Sigmoid colon (tissue), 6 donors: ENCODE measurements at regions not wholly inside any gene's neighbourhood (a gene's known extent, or its start where the extent isn't known, plus 50 kb on each side); places are given as distances from the start of the nearest gene placed in this dataset.

Experiments used
- DNase-seq: peaks from one replicate; pipeline ENCODE4 v3.0.0-alpha.2; 2019
- H3K27ac ChIP-seq, 4 donors: fragments of 200-600 bp; sonication (generic); one replicate each; pipeline ENCODE4 v1.5.1; 2016 to 2019; ENCODE audit warnings: mild to moderate bottlenecking in 1 of 4
- H3K27me3 ChIP-seq, 3 donors: fragments of 200-600 bp; sonication (generic); one replicate each; pipeline ENCODE4 v1.5.1; 2019; ENCODE audit warnings: mild to moderate bottlenecking in 1 of 3
- H3K36me3 ChIP-seq, 4 donors: fragments of 200-600 bp; sonication (generic); one replicate each; pipeline ENCODE4 v1.5.1; 2016 to 2019
- H3K4me1 ChIP-seq, 4 donors: fragments of 200-600 bp; sonication (generic); one replicate each; pipeline ENCODE4 v1.5.1; 2017 to 2019
- H3K4me3 ChIP-seq, 4 donors: fragments of 200-600 bp; sonication (generic); one replicate each; pipeline ENCODE4 v1.5.1; 2017 to 2019; ENCODE audit warnings: mild to moderate bottlenecking in 2 of 4, moderate library complexity in 1 of 4
- H3K9me3 ChIP-seq, 4 donors: fragments of 200-600 bp in 3 of 4; sonication (generic) in 3 of 4; one replicate each; pipeline versions ENCODE4 v1.5.1 to v1.6.1; 2013 to 2019
- CTCF ChIP-seq, 4 experiments: fragments of 450-650 bp in 3 of 4; fragments of 200-600 bp in 1 of 4; IDR thresholded peaks; one replicate each; pipeline ENCODE4 v1.5.1; 2016 to 2019; ENCODE audit warnings: antibody characterized with exemption in 4 of 4, mild to moderate bottlenecking in 3 of 4, moderate library complexity in 2 of 4
- EP300 ChIP-seq, 4 donors: sonication (generic); formaldehyde crosslinking; IDR thresholded peaks; one replicate each; pipeline ENCODE4 v1.6.1; 2017; ENCODE audit warnings: antibody characterized with exemption in 4 of 4
- POLR2A ChIP-seq, 2 donors: fragments of 450-650 bp; IDR thresholded peaks; one replicate each; pipeline ENCODE4 v1.6.1; 2016; ENCODE audit warnings: antibody characterized with exemption in 2 of 2, mild to moderate bottlenecking in 2 of 2, moderate library complexity in 2 of 2
- POLR2AphosphoS5 ChIP-seq, 4 donors: sonication (generic); formaldehyde crosslinking; IDR thresholded peaks; one replicate each; pipeline ENCODE4 v1.6.1; 2017; ENCODE audit warnings: antibody characterized with exemption in 4 of 4
- WGBS, 2 donors: extraction: QIAGEN DNeasy Blood & Tissue Kit; methylation state at CpG; one replicate each; pipeline ENCODE4 v1.1.7; 2013; 5-methylcytosine and 5-hydroxymethylcytosine counted together
- intact Hi-C: fragments of 100-400 bp; cut with DNase I; formaldehyde crosslinking; loops from one replicate; pipeline ENCODE4 v1.15.1; 2023
- donor health status: healthy with polysubstance abuse.
- donor health status: healthy.

GRCh38 chr3:43163895-43164493 lies 58.1 kb upstream of the POMGNT2 start:
- intact Hi-C loops, result loop anchor here (2.0 kb wide), 1 partner anchor 339 kb away; no protein-coding TSS in a partner anchor
- WGBS, 2 donors, result 73% methylated on average over 9 of the region's 9 CpGs
- TF ChIP-seq POLR2AphosphoS5 (IDR thresholded peaks at IDR 0.05), result no peak
- no peak for TF ChIP-seq EP300 (IDR thresholded peaks at IDR 0.05)
- no peak for TF ChIP-seq CTCF (IDR thresholded peaks at IDR 0.05)
- no peak for TF ChIP-seq POLR2A (IDR thresholded peaks at IDR 0.05)

GRCh38 chr3:43162230-43163084 lies 56.6 kb upstream of the POMGNT2 start:
- Histone ChIP-seq H3K27me3 (no peaks in the 10 kb centered on the region), H3K4me1 (peaks cover 0 to 6% (median 0%) of the 10 kb centered on the region in 4 donors), H3K9me3 (peaks cover 0 to 7% (median 0%) of the 10 kb centered on the region in 4 donors), H3K27ac (peak overlapping the region in 1 of 4 donors; percentile 31), H3K36me3 (no peaks in the 10 kb centered on the region), H3K4me3 (no peak overlapping the region)
- intact Hi-C loops, result loop anchor here (2.0 kb wide), 1 partner anchor 340 kb away; no protein-coding TSS in a partner anchor
- 45 to 56% methylated on average over 13 of the region's 13 CpGs for WGBS, 2 donors
- DNase-seq, result no peak
- TF ChIP-seq CTCF (IDR thresholded peaks at IDR 0.05), result peak in 1 of 4 experiments; percentile 26
- TF ChIP-seq EP300 (IDR thresholded peaks at IDR 0.05), result no peak

More at GRCh38 chr3:43163895-43164493, 58.1 kb upstream of the POMGNT2 start:
- no peak for DNase-seq
- peaks cover 0 to 6% (median 0%) of the 10 kb centered on the region in 4 donors for H3K4me1 ChIP-seq
- no peaks in the 10 kb centered on the region for H3K36me3 ChIP-seq
- H3K27me3 ChIP-seq, result no peaks in the 10 kb centered on the region
- H3K4me3 ChIP-seq, result no peak overlapping the region
- H3K9me3 ChIP-seq, result peaks cover 0 to 7% (median 0%) of the 10 kb centered on the region in 4 donors
- no peak overlapping the region for H3K27ac ChIP-seq

- peaks cover 0 to 7% (median 0%) of the 10 kb centered on the region in 4 donors for H3K9me3 ChIP-seq
- WGBS, 2 donors, result 58 to 65% methylated on average over 5 of the region's 5 CpGs
Measured at GRCh38 chr3:43161684-43162229, 55.9 kb upstream of the POMGNT2 start.

GRCh38 chr3:43160664-43161063 lies 54.8 kb upstream of the POMGNT2 start:
- no peak for DNase-seq
- Histone ChIP-seq H3K27ac (no peak overlapping the region), H3K4me3 (no peak overlapping the region), H3K4me1 (peaks cover 0 to 6% (median 0%) of the 10 kb centered on the region in 4 donors), H3K9me3 (peaks cover 0 to 5% (median 0%) of the 10 kb centered on the region in 4 donors), H3K27me3 (no peaks in the 10 kb centered on the region), H3K36me3 (no peaks in the 10 kb centered on the region)
- intact Hi-C loops, result no loop called here
- 92 to 93% methylated on average over 1 of the region's 1 CpG for WGBS, 2 donors
- TF ChIP-seq POLR2A (IDR thresholded peaks at IDR 0.05) (no peak), CTCF (IDR thresholded peaks at IDR 0.05) (no peak), POLR2AphosphoS5 (IDR thresholded peaks at IDR 0.05) (no peak), EP300 (IDR thresholded peaks at IDR 0.05) (no peak)

More at GRCh38 chr3:43161684-43162229, 55.9 kb upstream of the POMGNT2 start:
- Histone ChIP-seq H3K4me1 (peaks cover 0 to 6% (median 0%) of the 10 kb centered on the region in 4 donors), H3K4me3 (no peak overlapping the region), H3K36me3 (no peaks in the 10 kb centered on the region), H3K27me3 (no peaks in the 10 kb centered on the region), H3K27ac (no peak overlapping the region)
- TF ChIP-seq POLR2AphosphoS5 (IDR thresholded peaks at IDR 0.05) (no peak), CTCF (IDR thresholded peaks at IDR 0.05) (no peak), EP300 (IDR thresholded peaks at IDR 0.05) (no peak), POLR2A (IDR thresholded peaks at IDR 0.05) (no peak)
- intact Hi-C loops, result loop anchor here (2.0 kb wide), 1 partner anchor 341 kb away; no protein-coding TSS in a partner anchor
- DNase-seq, result no peak
